AG08396 (cell line): ENCODE measurements at regions not wholly inside any gene's neighbourhood (a gene's known extent, or its start where the extent isn't known, plus 50 kb on each side); places are given as distances from the start of the nearest gene placed in this dataset.
"Not testable (repeated sequence)": the region's sequence is repeated elsewhere in the genome, so short reads cannot be mapped to it uniquely, and the experiment has no call there.

Experiments used
- DNase-seq: peaks from one replicate; pipeline ENCODE4 v3.0.0; 2012; ENCODE audit warnings: low spot score, mixed read lengths

GRCh38 chr1:208717525-208717924 lies 473.3 kb upstream of the PLXNA2 start:
- no peak for DNase-seq

- DNase-seq: no peak
Observed at GRCh38 chr1:208722592-208722991, 478.4 kb upstream of the PLXNA2 start.

GRCh38 chr1:208724079-208724478 lies 479.9 kb upstream of the PLXNA2 start:
- DNase-seq: no peak

GRCh38 chr1:208728815-208729214 lies 484.6 kb upstream of the PLXNA2 start:
- DNase-seq: no peak

DNA sequence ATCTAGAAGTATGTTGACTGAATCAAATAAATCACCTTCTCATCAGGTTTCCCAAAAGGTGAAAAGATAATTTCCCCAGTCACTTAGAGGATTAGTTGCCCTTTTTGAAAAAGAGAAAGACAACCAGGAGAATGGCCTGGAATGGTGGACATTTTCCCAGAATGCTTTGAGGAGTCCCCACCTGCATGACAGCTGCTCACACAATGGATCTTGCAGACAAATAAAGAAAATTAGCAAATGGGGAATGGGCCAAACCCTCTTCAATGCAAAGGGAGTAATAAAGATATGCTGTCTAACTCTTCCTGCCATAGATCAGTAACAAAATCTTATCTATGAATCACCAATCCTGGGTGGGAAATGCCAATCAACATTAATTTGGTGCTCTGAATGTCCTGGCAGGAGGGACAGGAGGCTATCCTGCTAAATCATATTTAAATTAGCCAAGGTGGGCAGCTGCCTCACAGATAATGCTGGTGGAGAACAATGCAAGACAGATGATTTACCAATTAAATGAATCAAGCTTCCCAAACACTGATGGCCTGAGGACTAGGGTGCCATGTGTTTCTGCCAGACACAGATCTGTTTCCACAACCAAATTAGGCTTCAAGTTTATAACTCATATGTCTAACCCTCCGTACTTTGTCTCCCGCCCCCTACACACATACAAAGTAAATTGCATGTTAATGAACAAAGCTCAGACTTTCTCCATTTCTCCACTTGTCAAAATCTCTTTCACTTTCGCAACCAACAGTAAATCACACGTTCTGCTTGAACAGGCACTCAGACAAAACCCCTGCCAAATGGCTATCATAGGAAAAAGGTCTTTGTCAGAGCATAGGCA lies 488.0 kb upstream of the PLXNA2 start:
- no peak for DNase-seq

DNA sequence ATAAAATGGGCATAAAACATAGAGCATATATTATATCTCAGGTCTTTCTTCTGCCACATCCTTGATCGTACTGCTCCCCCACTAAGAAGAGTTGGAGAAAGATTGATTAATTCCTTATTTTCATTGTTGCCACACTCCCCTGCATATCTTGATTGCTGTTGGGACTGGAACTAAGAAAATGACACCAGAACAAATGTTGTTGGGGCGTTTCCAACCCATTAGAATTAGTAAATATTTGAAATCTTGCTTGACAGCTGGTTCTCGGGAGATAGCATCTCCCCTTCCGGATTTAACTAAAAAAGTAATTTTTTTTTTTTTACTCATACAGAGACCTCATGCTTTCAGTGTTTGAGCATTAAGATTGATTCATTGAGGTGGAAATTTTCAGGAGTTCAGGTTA lies 493.0 kb upstream of the PLXNA2 start:
- DNase-seq: no peak

DNA sequence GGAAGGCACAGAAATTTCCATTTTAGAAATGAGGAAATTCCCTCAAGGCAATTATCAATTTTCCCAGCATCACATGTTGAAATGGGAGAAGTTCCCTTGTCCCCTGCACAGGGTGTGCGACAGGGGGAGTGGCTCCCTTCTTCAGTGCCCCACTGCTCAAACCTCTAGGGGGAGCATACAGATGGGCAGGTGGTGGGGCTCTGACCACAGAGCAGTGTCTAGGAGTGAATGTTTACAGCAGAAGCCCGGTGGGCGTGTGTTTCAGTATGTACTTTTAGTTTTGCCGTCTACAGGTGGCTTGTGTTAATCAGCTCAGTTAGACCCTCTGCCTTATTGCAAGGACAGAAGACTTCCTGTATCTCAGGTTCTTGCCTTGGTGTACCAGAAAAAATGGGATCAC lies 493.7 kb upstream of the PLXNA2 start:
- no peak for DNase-seq

- DNase-seq: not testable (repeated sequence)
Observed at GRCh38 chr1:208739636-208740035, 495.5 kb upstream of the PLXNA2 start.

- DNase-seq: no peak
Observed at GRCh38 chr1:208741296-208741695, 497.1 kb upstream of the PLXNA2 start.

DNA sequence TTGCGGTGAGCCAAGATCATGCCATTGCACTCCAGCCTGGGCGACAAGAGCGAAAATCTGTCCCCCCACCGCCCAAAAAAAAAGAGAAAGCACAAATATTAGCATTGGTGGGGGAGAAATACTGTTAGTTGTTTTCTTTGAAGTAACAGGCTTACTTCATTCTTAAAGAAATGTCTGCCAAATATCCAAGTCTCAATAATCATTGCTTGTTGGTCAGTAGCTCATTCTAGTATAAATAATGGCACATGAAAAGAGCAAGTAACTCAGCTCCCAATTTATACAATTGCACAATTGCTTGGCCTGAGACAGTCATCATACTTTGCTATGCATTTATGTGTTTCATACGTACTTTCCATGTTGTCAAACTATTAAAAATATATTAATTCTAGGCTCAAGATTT lies 499.2 kb upstream of the PLXNA2 start:
- DNase-seq: no peak

DNA sequence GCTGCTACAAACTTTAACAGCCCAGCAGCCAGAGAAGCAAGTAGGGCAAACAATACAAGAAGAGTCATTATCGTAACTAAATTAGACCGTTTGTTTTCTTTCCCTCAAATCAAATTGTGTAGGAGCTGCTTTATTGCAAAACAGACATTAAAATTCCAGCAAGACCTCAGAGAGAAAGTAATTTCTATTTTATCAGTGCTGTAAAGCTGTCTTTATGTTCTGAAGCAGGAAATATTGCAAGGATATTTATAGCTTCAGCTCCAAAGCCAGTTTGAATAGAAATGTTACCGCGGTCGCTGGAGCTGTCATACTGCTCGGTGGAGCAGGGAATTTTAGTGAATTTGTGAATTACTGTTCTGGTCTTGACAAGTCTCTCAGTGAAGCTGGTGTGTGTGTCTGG lies 503.8 kb upstream of the PLXNA2 start:
- no peak for DNase-seq

DNA sequence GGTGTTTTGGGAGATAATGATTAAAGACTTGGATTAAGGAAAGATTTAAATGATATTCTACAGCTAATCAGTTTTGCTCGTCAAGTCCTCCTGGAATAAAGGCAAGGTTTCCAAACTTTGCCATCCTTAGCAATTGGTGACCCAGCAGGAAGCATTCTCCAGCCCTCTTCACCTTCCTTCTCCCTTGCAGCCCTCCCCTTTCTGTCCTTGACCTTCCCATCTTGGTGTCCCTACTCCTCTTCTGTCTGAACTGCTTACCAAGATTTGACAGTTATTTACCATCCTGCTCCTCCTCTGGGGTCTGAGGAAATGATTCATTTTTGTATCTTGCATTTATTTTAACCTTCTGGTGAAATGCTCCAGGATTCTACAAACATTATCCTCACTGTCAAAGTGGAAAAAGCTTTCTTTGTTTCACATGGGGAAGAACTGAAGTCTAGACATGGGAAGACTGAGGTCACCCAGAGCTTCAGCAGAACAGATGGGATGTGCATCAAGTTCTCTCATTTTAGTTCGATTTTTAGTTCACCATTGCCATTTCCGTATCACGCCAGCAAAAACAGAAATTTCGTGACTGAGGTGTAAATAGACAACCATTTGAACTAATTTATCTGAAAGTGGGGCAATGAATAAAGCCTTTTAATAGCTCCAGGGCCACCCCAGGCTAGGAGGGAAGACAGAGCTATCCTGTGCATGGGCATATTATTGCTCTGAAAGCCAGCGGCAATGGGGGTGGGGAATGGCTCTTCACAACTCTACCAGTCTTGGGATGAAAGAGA lies 504.4 kb upstream of the PLXNA2 start:
- DNase-seq: no peak

- DNase-seq: no peak
Observed at GRCh38 chr1:208756339-208756981, 512.3 kb upstream of the PLXNA2 start.

- DNase-seq: peak; percentile 11
Observed at GRCh38 chr1:208757846-208758245, 513.7 kb upstream of the PLXNA2 start.

DNA sequence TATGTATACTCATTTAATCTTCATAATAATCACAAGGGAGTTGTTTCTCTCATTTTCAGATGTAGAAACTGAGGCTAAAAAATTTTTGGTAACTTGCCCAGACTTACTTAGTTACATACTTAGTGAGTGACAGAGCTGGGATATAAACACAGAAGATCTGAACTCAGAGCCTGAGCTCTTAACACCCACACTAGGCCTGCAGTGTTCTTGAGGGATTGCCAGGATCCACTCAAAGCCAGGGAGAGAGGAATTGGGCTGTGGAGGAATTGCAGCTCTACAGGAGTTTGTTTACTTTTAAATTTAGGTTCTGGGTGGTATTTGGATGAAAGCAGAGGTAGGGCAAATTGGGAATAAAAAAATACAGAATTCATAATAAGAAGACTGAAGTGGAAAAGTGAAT lies 515.1 kb upstream of the PLXNA2 start:
- DNase-seq: no peak

GRCh38 chr1:208763971-208764370 lies 519.8 kb upstream of the PLXNA2 start:
- DNase-seq: no peak

- DNase-seq: no peak
Observed at GRCh38 chr1:208766832-208767231, 522.6 kb upstream of the PLXNA2 start.

GRCh38 chr1:208767816-208768215 lies 523.6 kb upstream of the PLXNA2 start:
- no peak for DNase-seq

- no peak for DNase-seq
Observed at GRCh38 chr1:208772891-208773290, 528.7 kb upstream of the PLXNA2 start.

- no peak for DNase-seq
Observed at GRCh38 chr1:208775841-208776240, 531.7 kb upstream of the PLXNA2 start.

GRCh38 chr1:208778417-208778816 lies 534.2 kb upstream of the PLXNA2 start:
- no peak for DNase-seq

- no peak for DNase-seq
Observed at GRCh38 chr1:208781391-208782045, 537.3 kb upstream of the PLXNA2 start.
